Mesenchymal stem cell (in vitro differentiated cells and primary cell): ENCODE measurements at regions not wholly inside any gene's neighbourhood (a gene's known extent, or its start where the extent isn't known, plus 50 kb on each side); places are given as distances from the start of the nearest gene placed in this dataset.

ENCODE experiments used
- DNase-seq: peaks from one replicate; pipeline ENCODE4 v3.0.0-alpha.2; 2013
- H2AFZ ChIP-seq: one replicate; pipeline ENCODE4 v1.6.1; 2013; ENCODE audit warnings: low read depth, mild to moderate bottlenecking, control low read depth, inconsistent platforms, low read length, moderate library complexity
- H2AK5ac ChIP-seq: 2 replicates; pipeline ENCODE4 v1.6.1; 2013; ENCODE audit warnings: low read length, moderate library complexity, mild to moderate bottlenecking, inconsistent platforms; ENCODE audit not compliant: severe bottlenecking
- H2BK120ac ChIP-seq: one replicate; pipeline ENCODE4 v1.6.1; 2013; ENCODE audit warnings: low read depth, mild to moderate bottlenecking, inconsistent platforms, low read length, moderate library complexity
- H2BK12ac ChIP-seq, 2 experiments: one replicate each; pipeline ENCODE4 v1.6.1; 2013; ENCODE audit warnings: inconsistent platforms in 2 of 2, low read length in 2 of 2, mild to moderate bottlenecking in 2 of 2, moderate library complexity in 2 of 2, control low read depth in 1 of 2
- H2BK15ac ChIP-seq: one replicate; pipeline ENCODE4 v1.6.1; 2013; ENCODE audit warnings: mild to moderate bottlenecking, low read depth, inconsistent platforms; ENCODE audit not compliant: poor library complexity, severe bottlenecking
- H2BK5ac ChIP-seq: 2 replicates; pipeline ENCODE4 v1.6.1; 2013; ENCODE audit warnings: low read depth, mild to moderate bottlenecking, low read length, control low read depth, inconsistent platforms; ENCODE audit not compliant: poor library complexity, severe bottlenecking
- H3K14ac ChIP-seq, 2 experiments: one replicate each; pipeline ENCODE4 v1.6.1; 2013; ENCODE audit warnings: inconsistent platforms in 2 of 2, low read length in 2 of 2, control low read depth in 1 of 2, mild to moderate bottlenecking in 1 of 2, moderate library complexity in 1 of 2
- H3K18ac ChIP-seq, 2 experiments: one replicate each; pipeline ENCODE4 v1.6.1; 2013; ENCODE audit warnings: inconsistent platforms in 2 of 2, low read length in 2 of 2, control low read depth in 1 of 2, low read depth in 1 of 2, mild to moderate bottlenecking in 1 of 2
- H3K23ac ChIP-seq, 2 experiments: one replicate each; pipeline ENCODE4 v1.6.1; 2013; ENCODE audit warnings: inconsistent platforms in 2 of 2, low read length in 2 of 2, mild to moderate bottlenecking in 2 of 2, moderate library complexity in 2 of 2, control low read depth in 1 of 2
- H3K27ac ChIP-seq: 2 replicates; pipeline ENCODE4 v1.5.1; 2013; ENCODE audit warnings: mild to moderate bottlenecking, moderate library complexity, low read length, control low read depth, inconsistent platforms; ENCODE audit not compliant: poor library complexity, severe bottlenecking
- H3K27me3 ChIP-seq, 2 experiments: 2 replicates each; pipeline versions ENCODE4 v1.6.1 to v1.7.0; 2013; ENCODE audit warnings: low read length in 2 of 2, mild to moderate bottlenecking in 2 of 2, moderate library complexity in 2 of 2, control low read depth in 1 of 2, inconsistent platforms in 1 of 2; ENCODE audit not compliant: control insufficient read depth in 1 of 2, insufficient read depth in 1 of 2
- H3K36me3 ChIP-seq, 2 experiments: 2 replicates each; pipeline versions ENCODE4 v1.6.1 to v1.7.0; 2013; ENCODE audit warnings: low read length in 2 of 2, control low read depth in 1 of 2, inconsistent platforms in 1 of 2, low read depth in 1 of 2, mild to moderate bottlenecking in 1 of 2; ENCODE audit not compliant: insufficient read depth in 2 of 2, control insufficient read depth in 1 of 2
- H3K4ac ChIP-seq, 2 experiments: one replicate each; pipeline ENCODE4 v1.6.1; 2013; ENCODE audit warnings: inconsistent platforms in 2 of 2, low read length in 2 of 2, mild to moderate bottlenecking in 2 of 2, moderate library complexity in 2 of 2, control low read depth in 1 of 2, low read depth in 1 of 2
- H3K4me1 ChIP-seq: 2 replicates; pipeline ENCODE4 v1.6.1; 2013; ENCODE audit warnings: low read depth, low read length, control low read depth; ENCODE audit not compliant: control insufficient read depth, insufficient read depth
- H3K4me2 ChIP-seq: 2 replicates; pipeline ENCODE4 v1.6.1; 2013; ENCODE audit warnings: low read length, mild to moderate bottlenecking, inconsistent platforms; ENCODE audit not compliant: poor library complexity, severe bottlenecking
- H3K4me3 ChIP-seq, 2 experiments: 2 replicates each; pipeline versions ENCODE4 v1.5.1 to v1.7.0; 2013; ENCODE audit warnings: low read length in 2 of 2, mild to moderate bottlenecking in 2 of 2, control low read depth in 1 of 2, low read depth in 1 of 2; ENCODE audit not compliant: insufficient read depth in 1 of 2
- H3K79me1 ChIP-seq: replicated peaks from 2 replicates; pipeline ENCODE4 v1.6.1; 2013; ENCODE audit warnings: mild to moderate bottlenecking, control low read depth, low read length, inconsistent platforms; ENCODE audit not compliant: poor library complexity, severe bottlenecking
- H3K9ac ChIP-seq: 2 replicates; pipeline ENCODE4 v1.7.0; 2013; ENCODE audit warnings: mild to moderate bottlenecking, low read length, moderate library complexity
- H3K9me3 ChIP-seq: 2 replicates; pipeline ENCODE4 v1.7.0; 2013; ENCODE audit warnings: mild to moderate bottlenecking, low read length; ENCODE audit not compliant: control insufficient read depth
- H4K8ac ChIP-seq: one replicate; pipeline ENCODE4 v1.6.1; 2013; ENCODE audit warnings: inconsistent platforms, mild to moderate bottlenecking, low read length, moderate library complexity
- H4K91ac ChIP-seq: one replicate; pipeline ENCODE4 v1.6.1; 2013; ENCODE audit warnings: mild to moderate bottlenecking, low read length, inconsistent platforms
- WGBS: methylation state at CpG from one replicate; pipeline ENCODE4 v1.1.7; 2013; ENCODE audit warnings: mixed read lengths; 5-methylcytosine and 5-hydroxymethylcytosine counted together

GRCh38 chr2:163008642-163009041 lies 170.1 kb upstream of the KCNH7 start:
- no peak overlapping the region for H2BK120ac ChIP-seq
- no peak overlapping the region for H3K9ac ChIP-seq
- no peak overlapping the region for H2BK5ac ChIP-seq
- no peak overlapping the region for H3K4me3 ChIP-seq
- no peak overlapping the region for H3K27ac ChIP-seq
- H2AK5ac ChIP-seq = no peak overlapping the region
- H3K27me3 ChIP-seq = no peaks in the 10 kb centered on the region
- H4K91ac ChIP-seq = no peak overlapping the region
- H3K23ac ChIP-seq = no peak overlapping the region
- no peak overlapping the region for H3K4me2 ChIP-seq
- no peak overlapping the region for H3K18ac ChIP-seq
- no peak overlapping the region for H3K4ac ChIP-seq
- H3K14ac ChIP-seq = no peak overlapping the region
- no peak overlapping the region for H2BK12ac ChIP-seq
- H2AFZ ChIP-seq = no peak overlapping the region
- H3K36me3 ChIP-seq = no peaks in the 10 kb centered on the region
- no peak overlapping the region for H4K8ac ChIP-seq
- no peaks in the 10 kb centered on the region for H3K4me1 ChIP-seq
- WGBS = 100% methylated on average over 2 of the region's 2 CpGs
- H3K79me1 ChIP-seq = no peaks in the 10 kb centered on the region
- H3K9me3 ChIP-seq = peaks cover 5% of the 10 kb centered on the region
- H2BK15ac ChIP-seq = no peak overlapping the region
- no peak for DNase-seq

- no peak overlapping the region for H3K18ac ChIP-seq
- H2BK120ac ChIP-seq = no peak overlapping the region
- H4K8ac ChIP-seq = no peak overlapping the region
Observed at GRCh38 chr2:162994718-162995117, 156.2 kb upstream of the KCNH7 start.

GRCh38 chr2:162992828-162993227 lies 154.3 kb upstream of the KCNH7 start:
- H2AFZ ChIP-seq = no peak overlapping the region
- no peak overlapping the region for H3K4ac ChIP-seq
- H2BK12ac ChIP-seq = no peak overlapping the region
- H4K8ac ChIP-seq = no peak overlapping the region
- H2BK120ac ChIP-seq = no peak overlapping the region
- no peak overlapping the region for H4K91ac ChIP-seq
- no peak overlapping the region for H3K9ac ChIP-seq
- no peak overlapping the region for H3K18ac ChIP-seq
- no peak overlapping the region for H3K23ac ChIP-seq
- no peaks in the 10 kb centered on the region for H3K36me3 ChIP-seq
- H2BK5ac ChIP-seq = no peak overlapping the region
- H2BK15ac ChIP-seq = no peak overlapping the region
- no peak overlapping the region for H3K4me3 ChIP-seq
- H2AK5ac ChIP-seq = no peak overlapping the region
- no peak overlapping the region for H3K27ac ChIP-seq
- H3K14ac ChIP-seq = no peak overlapping the region
- no peaks in the 10 kb centered on the region for H3K79me1 ChIP-seq
- WGBS = 86% methylated on average over 2 of the region's 3 CpGs
- H3K9me3 ChIP-seq = no peaks in the 10 kb centered on the region
- H3K27me3 ChIP-seq = no peaks in the 10 kb centered on the region
- DNase-seq = no peak
- H3K4me1 ChIP-seq = no peaks in the 10 kb centered on the region
- H3K4me2 ChIP-seq = no peak overlapping the region

More at GRCh38 chr2:162994718-162995117, 156.2 kb upstream of the KCNH7 start:
- Histone ChIP-seq H3K9ac (no peak overlapping the region), H2BK15ac (no peak overlapping the region), H3K4me3 (no peak overlapping the region), H3K14ac (no peak overlapping the region), H3K4me1 (no peaks in the 10 kb centered on the region), H4K91ac (no peak overlapping the region), H3K27ac (no peak overlapping the region), H3K23ac (no peak overlapping the region), H2AFZ (no peak overlapping the region), H3K27me3 (no peaks in the 10 kb centered on the region), H3K79me1 (no peaks in the 10 kb centered on the region), H2AK5ac (no peak overlapping the region), H2BK5ac (no peak overlapping the region), H3K36me3 (no peaks in the 10 kb centered on the region), H3K9me3 (no peaks in the 10 kb centered on the region), H3K4ac (no peak overlapping the region), H3K4me2 (no peak overlapping the region), H2BK12ac (no peak overlapping the region)
- no peak for DNase-seq

GRCh38 chr2:162989507-162989906 lies 150.9 kb upstream of the KCNH7 start:
- H2BK120ac ChIP-seq = no peak overlapping the region
- H2AK5ac ChIP-seq = no peak overlapping the region
- no peak overlapping the region for H2AFZ ChIP-seq
- no peak overlapping the region for H3K18ac ChIP-seq
- H3K23ac ChIP-seq = no peak overlapping the region
- no peaks in the 10 kb centered on the region for H3K27me3 ChIP-seq
- no peak overlapping the region for H4K91ac ChIP-seq
- no peaks in the 10 kb centered on the region for H3K36me3 ChIP-seq
- H3K14ac ChIP-seq = no peak overlapping the region
- no peak overlapping the region for H2BK5ac ChIP-seq
- H3K4me3 ChIP-seq = no peak overlapping the region
- H3K4ac ChIP-seq = no peak overlapping the region
- no peak for DNase-seq
- H2BK15ac ChIP-seq = no peak overlapping the region
- H3K9me3 ChIP-seq = no peaks in the 10 kb centered on the region
- no peaks in the 10 kb centered on the region for H3K4me1 ChIP-seq
- no peak overlapping the region for H3K4me2 ChIP-seq
- H3K9ac ChIP-seq = no peak overlapping the region
- 47% methylated on average over 3 of the region's 3 CpGs for WGBS
- no peak overlapping the region for H2BK12ac ChIP-seq
- H3K27ac ChIP-seq = no peak overlapping the region
- H3K79me1 ChIP-seq = no peaks in the 10 kb centered on the region
- no peak overlapping the region for H4K8ac ChIP-seq
